ENCODE measurements at regions not wholly inside any gene's neighbourhood (a gene's known extent, or its start where the extent isn't known, plus 50 kb on each side); places are given as distances from the start of the nearest gene placed in this dataset.

DNA sequence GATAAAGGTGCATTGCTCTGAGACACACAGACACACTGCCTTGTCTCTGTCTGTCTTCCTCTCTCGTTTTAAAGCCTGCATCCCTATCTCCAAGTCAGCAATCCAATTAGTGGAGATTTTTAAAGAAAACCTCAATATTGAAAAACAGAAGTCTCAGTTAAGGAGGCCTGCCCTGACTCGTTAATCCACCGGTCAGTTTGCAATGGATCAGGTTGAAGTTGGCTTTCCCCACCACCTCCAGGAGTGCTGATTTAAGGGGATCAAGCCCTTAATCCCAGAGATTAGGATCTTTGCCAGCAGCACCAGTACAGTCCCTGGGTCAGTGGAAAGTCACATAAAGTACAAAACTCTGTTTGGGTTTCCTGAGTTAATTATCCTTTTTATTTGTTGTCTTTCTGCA, 271.1 kb upstream of the ASIC2 start:
- TF ChIP-seq, protein P1, sequence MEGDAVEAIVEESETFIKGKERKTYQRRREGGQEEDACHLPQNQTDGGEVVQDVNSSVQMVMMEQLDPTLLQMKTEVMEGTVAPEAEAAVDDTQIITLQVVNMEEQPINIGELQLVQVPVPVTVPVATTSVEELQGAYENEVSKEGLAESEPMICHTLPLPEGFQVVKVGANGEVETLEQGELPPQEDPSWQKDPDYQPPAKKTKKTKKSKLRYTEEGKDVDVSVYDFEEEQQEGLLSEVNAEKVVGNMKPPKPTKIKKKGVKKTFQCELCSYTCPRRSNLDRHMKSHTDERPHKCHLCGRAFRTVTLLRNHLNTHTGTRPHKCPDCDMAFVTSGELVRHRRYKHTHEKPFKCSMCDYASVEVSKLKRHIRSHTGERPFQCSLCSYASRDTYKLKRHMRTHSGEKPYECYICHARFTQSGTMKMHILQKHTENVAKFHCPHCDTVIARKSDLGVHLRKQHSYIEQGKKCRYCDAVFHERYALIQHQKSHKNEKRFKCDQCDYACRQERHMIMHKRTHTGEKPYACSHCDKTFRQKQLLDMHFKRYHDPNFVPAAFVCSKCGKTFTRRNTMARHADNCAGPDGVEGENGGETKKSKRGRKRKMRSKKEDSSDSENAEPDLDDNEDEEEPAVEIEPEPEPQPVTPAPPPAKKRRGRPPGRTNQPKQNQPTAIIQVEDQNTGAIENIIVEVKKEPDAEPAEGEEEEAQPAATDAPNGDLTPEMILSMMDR (IDR thresholded peaks at IDR 0.05) = no peak
- TF ChIP-seq POLR2A (IDR thresholded peaks at IDR 0.05) = no peak
- no peak for TF ChIP-seq POLR2AphosphoS5 (IDR thresholded peaks at IDR 0.05)
- no peak for TF ChIP-seq EP300 (IDR thresholded peaks at IDR 0.05)
